Liver (tissue), 3 donors: ENCODE measurements at regions not wholly inside any gene's neighbourhood (a gene's known extent, or its start where the extent isn't known, plus 50 kb on each side); places are given as distances from the start of the nearest gene placed in this dataset.

Source experiments
- CTCF ChIP-seq: fragments of 150-350 bp; IDR thresholded peaks from 2 replicates; pipeline ENCODE4 v1.5.1; 2017; ENCODE audit warnings: improper control_type of control experiment, low read depth, low read length; ENCODE audit not compliant: missing input control
- EGR1 ChIP-seq, 2 donors: IDR thresholded peaks; 2 replicates each; pipeline ENCODE4 v1.6.1; 2016 to 2018; ENCODE audit warnings: antibody characterized with exemption in 2 of 2, low read depth in 2 of 2
- GABPA ChIP-seq, 2 donors: IDR thresholded peaks in 1 of 2; conservative IDR thresholded peaks in 1 of 2; 2 replicates each; pipeline ENCODE4 v1.6.1; 2016; ENCODE audit warnings: antibody characterized with exemption in 2 of 2, mild to moderate bottlenecking in 1 of 2, moderate library complexity in 1 of 2
- HNF4A ChIP-seq, 2 donors: conservative IDR thresholded peaks; 2 replicates each; pipeline ENCODE4 v1.6.1; 2016; ENCODE audit warnings: antibody characterized with exemption in 2 of 2, mild to moderate bottlenecking in 2 of 2
- JUND ChIP-seq, 2 donors: IDR thresholded peaks; 2 replicates each; pipeline ENCODE4 v1.6.1; 2016; ENCODE audit warnings: antibody characterized with exemption in 2 of 2
- MAX ChIP-seq: IDR thresholded peaks from 2 replicates; pipeline ENCODE4 v1.6.1; 2016; ENCODE audit warnings: antibody characterized with exemption
- RAD21 ChIP-seq, 2 donors: IDR thresholded peaks; 2 replicates each; pipeline ENCODE4 v1.6.1; 2016; ENCODE audit warnings: antibody characterized with exemption in 2 of 2, mild to moderate bottlenecking in 2 of 2
- RXRA ChIP-seq, 2 donors: IDR thresholded peaks; 2 replicates each; pipeline ENCODE4 v1.6.1; 2017 to 2018; ENCODE audit warnings: antibody characterized with exemption in 2 of 2, mild to moderate bottlenecking in 1 of 2
- SP1 ChIP-seq: IDR thresholded peaks from 2 replicates; pipeline ENCODE4 v1.6.1; 2018; ENCODE audit warnings: antibody characterized with exemption, mild to moderate bottlenecking
- TAF1 ChIP-seq: conservative IDR thresholded peaks from 2 replicates; pipeline ENCODE4 v1.6.1; 2016; ENCODE audit warnings: antibody characterized with exemption, mild to moderate bottlenecking
- YY1 ChIP-seq: IDR thresholded peaks from 2 replicates; pipeline ENCODE4 v1.6.1; 2016; ENCODE audit warnings: antibody characterized with exemption, mild to moderate bottlenecking
- TF ChIP-seq, protein P1 (sequence below): IDR thresholded peaks from 2 replicates; pipeline ENCODE4 v1.6.1; 2016; ENCODE audit warnings: antibody characterized with exemption
- TF ChIP-seq, protein P2 (sequence below): IDR thresholded peaks from 2 replicates; pipeline ENCODE4 v1.6.1; 2016; ENCODE audit warnings: antibody characterized with exemption
- TF ChIP-seq, protein P3 (sequence below): IDR thresholded peaks from 2 replicates; pipeline ENCODE4 v1.6.1; 2016; ENCODE audit warnings: antibody characterized with exemption, mild to moderate bottlenecking
- donor health status: healthy.
- donor health status: healthy.

DNA sequence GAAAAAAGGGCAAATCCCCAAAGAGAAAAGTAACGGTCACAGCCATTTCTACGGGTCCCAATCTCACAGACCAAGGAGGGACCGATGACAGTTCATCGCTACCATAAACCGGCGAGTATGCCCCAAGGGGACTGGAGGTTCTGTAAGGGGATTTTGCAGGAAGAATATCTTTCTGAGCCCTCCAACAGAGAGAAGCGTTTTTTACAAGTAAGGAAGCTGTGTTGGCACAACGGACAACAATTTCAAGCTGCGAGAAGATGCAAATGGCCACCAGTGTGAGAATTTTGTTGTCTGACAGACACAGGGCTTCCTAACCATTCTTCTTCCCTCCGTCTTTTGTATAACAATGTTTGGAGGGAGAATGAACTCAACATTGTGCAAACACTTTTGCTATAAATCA, 1043.1 kb downstream of the ADGRL2 start:
- no peak for TF ChIP-seq CTCF
- TF ChIP-seq, protein P1, sequence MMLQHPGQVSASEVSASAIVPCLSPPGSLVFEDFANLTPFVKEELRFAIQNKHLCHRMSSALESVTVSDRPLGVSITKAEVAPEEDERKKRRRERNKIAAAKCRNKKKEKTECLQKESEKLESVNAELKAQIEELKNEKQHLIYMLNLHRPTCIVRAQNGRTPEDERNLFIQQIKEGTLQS, result no peak
- no peak for TF ChIP-seq TAF1
- TF ChIP-seq GABPA (IDR thresholded peaks at IDR 0.05 in 1 of 2, conservative IDR thresholded peaks at IDR 0.05 in 1 of 2), result no peak
- no peak for TF ChIP-seq HNF4A (conservative IDR thresholded peaks at IDR 0.05)
- no peak for TF ChIP-seq RAD21 (IDR thresholded peaks at IDR 0.05)
- no peak for TF ChIP-seq YY1
- TF ChIP-seq JUND (IDR thresholded peaks at IDR 0.05), result no peak
- TF ChIP-seq MAX, result no peak
- TF ChIP-seq SP1, result no peak
- TF ChIP-seq EGR1 (IDR thresholded peaks at IDR 0.05; ENCODE audit: low read depth in 2 of 2), result no peak
- TF ChIP-seq, protein P2, sequence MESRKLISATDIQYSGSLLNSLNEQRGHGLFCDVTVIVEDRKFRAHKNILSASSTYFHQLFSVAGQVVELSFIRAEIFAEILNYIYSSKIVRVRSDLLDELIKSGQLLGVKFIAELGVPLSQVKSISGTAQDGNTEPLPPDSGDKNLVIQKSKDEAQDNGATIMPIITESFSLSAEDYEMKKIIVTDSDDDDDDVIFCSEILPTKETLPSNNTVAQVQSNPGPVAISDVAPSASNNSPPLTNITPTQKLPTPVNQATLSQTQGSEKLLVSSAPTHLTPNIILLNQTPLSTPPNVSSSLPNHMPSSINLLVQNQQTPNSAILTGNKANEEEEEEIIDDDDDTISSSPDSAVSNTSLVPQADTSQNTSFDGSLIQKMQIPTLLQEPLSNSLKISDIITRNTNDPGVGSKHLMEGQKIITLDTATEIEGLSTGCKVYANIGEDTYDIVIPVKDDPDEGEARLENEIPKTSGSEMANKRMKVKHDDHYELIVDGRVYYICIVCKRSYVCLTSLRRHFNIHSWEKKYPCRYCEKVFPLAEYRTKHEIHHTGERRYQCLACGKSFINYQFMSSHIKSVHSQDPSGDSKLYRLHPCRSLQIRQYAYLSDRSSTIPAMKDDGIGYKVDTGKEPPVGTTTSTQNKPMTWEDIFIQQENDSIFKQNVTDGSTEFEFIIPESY, result no peak
- no peak for TF ChIP-seq RXRA (IDR thresholded peaks at IDR 0.05)
- TF ChIP-seq, protein P3, sequence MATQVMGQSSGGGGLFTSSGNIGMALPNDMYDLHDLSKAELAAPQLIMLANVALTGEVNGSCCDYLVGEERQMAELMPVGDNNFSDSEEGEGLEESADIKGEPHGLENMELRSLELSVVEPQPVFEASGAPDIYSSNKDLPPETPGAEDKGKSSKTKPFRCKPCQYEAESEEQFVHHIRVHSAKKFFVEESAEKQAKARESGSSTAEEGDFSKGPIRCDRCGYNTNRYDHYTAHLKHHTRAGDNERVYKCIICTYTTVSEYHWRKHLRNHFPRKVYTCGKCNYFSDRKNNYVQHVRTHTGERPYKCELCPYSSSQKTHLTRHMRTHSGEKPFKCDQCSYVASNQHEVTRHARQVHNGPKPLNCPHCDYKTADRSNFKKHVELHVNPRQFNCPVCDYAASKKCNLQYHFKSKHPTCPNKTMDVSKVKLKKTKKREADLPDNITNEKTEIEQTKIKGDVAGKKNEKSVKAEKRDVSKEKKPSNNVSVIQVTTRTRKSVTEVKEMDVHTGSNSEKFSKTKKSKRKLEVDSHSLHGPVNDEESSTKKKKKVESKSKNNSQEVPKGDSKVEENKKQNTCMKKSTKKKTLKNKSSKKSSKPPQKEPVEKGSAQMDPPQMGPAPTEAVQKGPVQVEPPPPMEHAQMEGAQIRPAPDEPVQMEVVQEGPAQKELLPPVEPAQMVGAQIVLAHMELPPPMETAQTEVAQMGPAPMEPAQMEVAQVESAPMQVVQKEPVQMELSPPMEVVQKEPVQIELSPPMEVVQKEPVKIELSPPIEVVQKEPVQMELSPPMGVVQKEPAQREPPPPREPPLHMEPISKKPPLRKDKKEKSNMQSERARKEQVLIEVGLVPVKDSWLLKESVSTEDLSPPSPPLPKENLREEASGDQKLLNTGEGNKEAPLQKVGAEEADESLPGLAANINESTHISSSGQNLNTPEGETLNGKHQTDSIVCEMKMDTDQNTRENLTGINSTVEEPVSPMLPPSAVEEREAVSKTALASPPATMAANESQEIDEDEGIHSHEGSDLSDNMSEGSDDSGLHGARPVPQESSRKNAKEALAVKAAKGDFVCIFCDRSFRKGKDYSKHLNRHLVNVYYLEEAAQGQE, result no peak
